Naive thymus-derived CD4-positive, alpha-beta T cell (primary cell): ENCODE measurements at regions not wholly inside any gene's neighbourhood (a gene's known extent, or its start where the extent isn't known, plus 50 kb on each side); places are given as distances from the start of the nearest gene placed in this dataset.
A peak's percentile ranks its signal among the peaks of the same experiment; 100 is the strongest.

Source experiments
- ATAC-seq: fragments of 150-1000 bp; cut with Tn5 transposase; 2 replicates; pipeline ENCODE4 v1.10.0; 2021; ENCODE audit warnings: mild to moderate bottlenecking, moderate library complexity
- CTCF ChIA-PET: fragments of 350-600 bp; sonication (Branson Sonifier 250); formaldehyde crosslinking; loops from one replicate; lab custom pipeline; 2021; ENCODE audit warnings: antibody characterized with exemption; lab: Charles Lee
- POLR2A ChIA-PET: fragments of 350-600 bp; sonication (Branson Sonifier 250); formaldehyde crosslinking; loops from one replicate; lab custom pipeline; 2021; ENCODE audit warnings: antibody characterized with exemption, inconsistent platforms; lab: Charles Lee
- DNase-seq, 9 donors: peaks; one replicate each; pipeline versions ENCODE4 v3.0.0 to v3.0.0-alpha.2; 2020 to 2022; ENCODE audit warnings: mixed read lengths in 1 of 9
- H3K27ac ChIP-seq: one replicate; pipeline ENCODE4 v1.7.0; 2013; ENCODE audit warnings: mild to moderate bottlenecking, low read depth, low read length, moderate library complexity
- H3K27me3 ChIP-seq, 2 donors: one replicate each; pipeline ENCODE4 v1.7.0; 2013; ENCODE audit warnings: low read length in 2 of 2, mild to moderate bottlenecking in 2 of 2, moderate library complexity in 2 of 2; ENCODE audit not compliant: control insufficient read depth in 2 of 2, insufficient read depth in 2 of 2
- H3K36me3 ChIP-seq, 3 experiments: 1 replicate in 2 of 3; 2 replicates in 1 of 3; pipeline ENCODE4 v1.7.0; 2013; ENCODE audit warnings: low read length in 3 of 3, mild to moderate bottlenecking in 3 of 3, moderate library complexity in 1 of 3; ENCODE audit not compliant: insufficient read depth in 3 of 3, control insufficient read depth in 2 of 3
- H3K4me1 ChIP-seq, 2 donors: one replicate each; pipeline ENCODE4 v1.7.0; 2013; ENCODE audit warnings: low read length in 2 of 2, mild to moderate bottlenecking in 2 of 2, moderate library complexity in 1 of 2; ENCODE audit not compliant: control insufficient read depth in 2 of 2, insufficient read depth in 2 of 2
- H3K4me3 ChIP-seq: 2 replicates; pipeline ENCODE4 v1.7.0; 2013; ENCODE audit warnings: mild to moderate bottlenecking, low read length
- H3K9me3 ChIP-seq, 3 experiments: 1 replicate in 2 of 3; 2 replicates in 1 of 3; pipeline ENCODE4 v1.7.0; 2013; ENCODE audit warnings: low read length in 3 of 3; ENCODE audit not compliant: control insufficient read depth in 2 of 3
- H3K27ac Mint-ChIP-seq, 9 donors: one replicate each; pipeline ENCODE4 v1.8.0; 2020 to 2022; ENCODE audit warnings: mixed read lengths in 9 of 9, mild to moderate bottlenecking in 8 of 9, moderate library complexity in 5 of 9, inconsistent platforms in 2 of 9
- H3K27me3 Mint-ChIP-seq, 5 donors: one replicate each; pipeline ENCODE4 v1.8.0; 2021 to 2022; ENCODE audit warnings: mixed read lengths in 5 of 5, mild to moderate bottlenecking in 1 of 5
- H3K36me3 Mint-ChIP-seq, 5 donors: one replicate each; pipeline ENCODE4 v1.8.0; 2020 to 2022; ENCODE audit warnings: mixed read lengths in 5 of 5, mild to moderate bottlenecking in 3 of 5, inconsistent platforms in 1 of 5
- H3K4me1 Mint-ChIP-seq, 7 donors: one replicate each; pipeline ENCODE4 v1.8.0; 2020 to 2022; ENCODE audit warnings: mixed read lengths in 7 of 7, mild to moderate bottlenecking in 3 of 7, inconsistent platforms in 1 of 7
- H3K4me3 Mint-ChIP-seq, 10 donors: one replicate each; pipeline ENCODE4 v1.8.0; 2020 to 2022; ENCODE audit warnings: mild to moderate bottlenecking in 10 of 10, mixed read lengths in 10 of 10, moderate library complexity in 6 of 10, inconsistent platforms in 2 of 10
- H3K9me3 Mint-ChIP-seq, 11 donors: one replicate each; pipeline ENCODE4 v1.8.0; 2020 to 2022; ENCODE audit warnings: mixed read lengths in 11 of 11, mild to moderate bottlenecking in 4 of 11, inconsistent platforms in 1 of 11, moderate library complexity in 1 of 11
- intact Hi-C, 2 donors: fragments of 100-400 bp; cut with micrococcal nuclease; formaldehyde crosslinking; loops; one replicate each; pipeline ENCODE4 v1.15.1; 2023

GRCh38 chr20:56762829-56763228 lies 133.7 kb downstream of the TFAP2C start:
- Mint-ChIP-seq H3K9me3 (peaks cover 0 to 5% (median 0%) of the 10 kb centered on the region in 11 donors), H3K36me3 (no peaks in the 10 kb centered on the region), H3K27me3 (peaks cover 0 to 8% (median 0%) of the 10 kb centered on the region in 5 donors), H3K4me3 (no peak overlapping the region), H3K27ac (no peak overlapping the region), H3K4me1 (no peaks in the 10 kb centered on the region)
- POLR2A ChIA-PET, result no interaction called here
- H3K4me3 ChIP-seq, result no peak overlapping the region
- CTCF ChIA-PET, result no interaction called here
- DNase-seq, result no peak
- no peaks in the 10 kb centered on the region for H3K4me1 ChIP-seq
- ATAC-seq, result no peak
- no peaks in the 10 kb centered on the region for H3K27me3 ChIP-seq
- H3K36me3 ChIP-seq, result no peaks in the 10 kb centered on the region
- H3K27ac ChIP-seq, result no peak overlapping the region
- H3K9me3 ChIP-seq, result no peaks in the 10 kb centered on the region
- intact Hi-C loops, result no loop called here

- Histone ChIP-seq H3K4me3 (no peak overlapping the region), H3K27me3 (no peaks in the 10 kb centered on the region), H3K27ac (no peak overlapping the region), H3K9me3 (no peaks in the 10 kb centered on the region), H3K36me3 (no peaks in the 10 kb centered on the region), H3K4me1 (no peaks in the 10 kb centered on the region)
- POLR2A ChIA-PET, result no interaction called here
- intact Hi-C loops, result no loop called here
- ATAC-seq, result no peak
- Mint-ChIP-seq H3K27ac (no peak overlapping the region), H3K36me3 (no peaks in the 10 kb centered on the region), H3K4me1 (no peaks in the 10 kb centered on the region), H3K4me3 (no peak overlapping the region), H3K27me3 (peaks cover 0 to 8% (median 0%) of the 10 kb centered on the region in 5 donors), H3K9me3 (peaks cover 0 to 8% (median 0%) of the 10 kb centered on the region in 11 donors)
- no peak for DNase-seq
- CTCF ChIA-PET, result no interaction called here
These were observed 135.6 kb downstream of the TFAP2C start for GRCh38 chr20:56764671-56765070.

GRCh38 chr20:56765172-56766073 lies 136.3 kb downstream of the TFAP2C start:
- Mint-ChIP-seq H3K36me3 (no peaks in the 10 kb centered on the region), H3K27me3 (peaks cover 0 to 8% (median 0%) of the 10 kb centered on the region in 5 donors), H3K4me1 (no peaks in the 10 kb centered on the region), H3K27ac (no peak overlapping the region), H3K9me3 (peaks cover 0 to 8% (median 0%) of the 10 kb centered on the region in 11 donors), H3K4me3 (no peak overlapping the region)
- H3K27me3 ChIP-seq, result no peaks in the 10 kb centered on the region
- no peaks in the 10 kb centered on the region for H3K4me1 ChIP-seq
- H3K27ac ChIP-seq, result no peak overlapping the region
- no peaks in the 10 kb centered on the region for H3K9me3 ChIP-seq
- intact Hi-C loops, result no loop called here
- ChIA-PET POLR2A (no interaction called here), CTCF (no interaction called here)
- ATAC-seq, result no peak
- DNase-seq, result no peak
- H3K4me3 ChIP-seq, result no peak overlapping the region
- H3K36me3 ChIP-seq, result no peaks in the 10 kb centered on the region

- H3K27me3 Mint-ChIP-seq, result peaks cover 0 to 8% (median 0%) of the 10 kb centered on the region in 5 donors
- Histone ChIP-seq H3K4me1 (no peaks in the 10 kb centered on the region), H3K9me3 (no peaks in the 10 kb centered on the region), H3K4me3 (no peak overlapping the region), H3K27ac (no peak overlapping the region), H3K36me3 (no peaks in the 10 kb centered on the region), H3K27me3 (no peaks in the 10 kb centered on the region)
- intact Hi-C loops, result no loop called here
- H3K9me3 Mint-ChIP-seq, result peaks cover 0 to 8% (median 0%) of the 10 kb centered on the region in 11 donors
- H3K4me3 Mint-ChIP-seq, result no peak overlapping the region
- POLR2A ChIA-PET, result no interaction called here
- H3K27ac Mint-ChIP-seq, result peak overlapping the region in 1 of 9 donors; percentile 27
- no peaks in the 10 kb centered on the region for H3K36me3 Mint-ChIP-seq
- no peaks in the 10 kb centered on the region for H3K4me1 Mint-ChIP-seq
- DNase-seq (no peak), ATAC-seq (no peak)
- CTCF ChIA-PET, result no interaction called here
These were observed 137.4 kb downstream of the TFAP2C start for GRCh38 chr20:56766528-56766927.

- intact Hi-C loops, result no loop called here
- H3K27me3 ChIP-seq, result no peaks in the 10 kb centered on the region
- peaks cover 0 to 8% (median 0%) of the 10 kb centered on the region in 11 donors for H3K9me3 Mint-ChIP-seq
- H3K27ac Mint-ChIP-seq, result no peak overlapping the region
- H3K36me3 Mint-ChIP-seq, result no peaks in the 10 kb centered on the region
- ATAC-seq (no peak), DNase-seq (no peak)
- no peaks in the 10 kb centered on the region for H3K9me3 ChIP-seq
- H3K27me3 Mint-ChIP-seq, result peaks cover 0 to 8% (median under 1%) of the 10 kb centered on the region in 5 donors
- H3K4me3 Mint-ChIP-seq, result no peak overlapping the region
- no peak overlapping the region for H3K4me3 ChIP-seq
- no peaks in the 10 kb centered on the region for H3K4me1 Mint-ChIP-seq
- no peaks in the 10 kb centered on the region for H3K36me3 ChIP-seq
- H3K4me1 ChIP-seq, result no peaks in the 10 kb centered on the region
- CTCF ChIA-PET, result no interaction called here
- no peak overlapping the region for H3K27ac ChIP-seq
- POLR2A ChIA-PET, result no interaction called here
These were observed 141.0 kb downstream of the TFAP2C start for GRCh38 chr20:56769921-56770600.

- ATAC-seq (no peak), DNase-seq (no peak)
- Histone ChIP-seq H3K4me3 (no peak overlapping the region), H3K4me1 (no peaks in the 10 kb centered on the region), H3K36me3 (no peaks in the 10 kb centered on the region), H3K27ac (no peak overlapping the region), H3K9me3 (no peaks in the 10 kb centered on the region), H3K27me3 (no peaks in the 10 kb centered on the region)
- ChIA-PET POLR2A (no interaction called here), CTCF (no interaction called here)
- Mint-ChIP-seq H3K9me3 (peaks cover 0 to under 1% (median 0%) of the 10 kb centered on the region in 11 donors), H3K4me3 (no peak overlapping the region), H3K27ac (no peak overlapping the region), H3K4me1 (peaks cover 2 to 9% (median 5%) of the 10 kb centered on the region in 7 donors), H3K27me3 (peaks cover 0 to 12% (median 5%) of the 10 kb centered on the region in 5 donors), H3K36me3 (no peaks in the 10 kb centered on the region)
- intact Hi-C loops, result no loop called here
These were observed 144.6 kb downstream of the TFAP2C start for GRCh38 chr20:56773749-56774148.
